Fibroblast of skin of scalp (primary cell): ENCODE measurements at regions not wholly inside any gene's neighbourhood (a gene's known extent, or its start where the extent isn't known, plus 50 kb on each side); places are given as distances from the start of the nearest gene placed in this dataset.

ENCODE experiments used
- DNase-seq: peaks from one replicate; pipeline ENCODE4 v3.0.0-alpha.2; 2013

- DNase-seq, result no peak
Observed at GRCh38 chr6:156510242-156510641, 266.9 kb upstream of the ARID1B start.

- DNase-seq, result no peak
Observed at GRCh38 chr6:156509496-156509895, 267.7 kb upstream of the ARID1B start.

- DNase-seq, result peak; percentile 4
Observed at GRCh38 chr6:156508923-156509322, 268.3 kb upstream of the ARID1B start.

- DNase-seq, result no peak
Observed at GRCh38 chr6:156508126-156508525, 269.1 kb upstream of the ARID1B start.

- no peak for DNase-seq
Observed at GRCh38 chr6:156507656-156508055, 269.5 kb upstream of the ARID1B start.

- DNase-seq, result no peak
Observed at GRCh38 chr6:156507106-156507505, 270.1 kb upstream of the ARID1B start.

- DNase-seq, result no peak
Observed at GRCh38 chr6:156502969-156503504, 274.1 kb upstream of the ARID1B start.

- no peak for DNase-seq
Observed at GRCh38 chr6:156497618-156498017, 279.6 kb upstream of the ARID1B start.

- DNase-seq, result no peak
Observed at GRCh38 chr6:156487877-156488276, 289.3 kb upstream of the ARID1B start.

- DNase-seq, result no peak
Observed at GRCh38 chr6:156485150-156485549, 292.0 kb upstream of the ARID1B start.

- no peak for DNase-seq
Observed at GRCh38 chr6:156474507-156475120, 302.6 kb upstream of the ARID1B start.

GRCh38 chr6:156471000-156471399, 306.2 kb upstream of the ARID1B start:
- DNase-seq, result no peak

GRCh38 chr6:156464100-156464878, 312.9 kb upstream of the ARID1B start:
- DNase-seq, result no peak

- DNase-seq, result no peak
Observed at GRCh38 chr6:156461647-156462046, 315.5 kb upstream of the ARID1B start.

- DNase-seq, result no peak
Observed at GRCh38 chr6:156457601-156458000, 319.6 kb upstream of the ARID1B start.

GRCh38 chr6:156455847-156456246, 321.3 kb upstream of the ARID1B start:
- no peak for DNase-seq

GRCh38 chr6:156454867-156455266, 322.3 kb upstream of the ARID1B start:
- DNase-seq, result no peak

- no peak for DNase-seq
Observed at GRCh38 chr6:156451726-156452125, 325.5 kb upstream of the ARID1B start.

GRCh38 chr6:156451088-156451487, 326.1 kb upstream of the ARID1B start:
- DNase-seq, result no peak

- no peak for DNase-seq
Observed at GRCh38 chr6:156450421-156450820, 326.8 kb upstream of the ARID1B start.

- no peak for DNase-seq
Observed at GRCh38 chr6:156449569-156449968, 327.6 kb upstream of the ARID1B start.

GRCh38 chr6:156449128-156449527, 328.1 kb upstream of the ARID1B start:
- DNase-seq, result no peak

- DNase-seq, result no peak
Observed at GRCh38 chr6:156448579-156448978, 328.6 kb upstream of the ARID1B start.

- no peak for DNase-seq
Observed at GRCh38 chr6:156440688-156441087, 336.5 kb upstream of the ARID1B start.
